Pancreas (tissue), 10 donors: ENCODE measurements at regions not wholly inside any gene's neighbourhood (a gene's known extent, or its start where the extent isn't known, plus 50 kb on each side); places are given as distances from the start of the nearest gene placed in this dataset.
"Not testable (repeated sequence)": the region's sequence is repeated elsewhere in the genome, so short reads cannot be mapped to it uniquely, and the experiment has no call there.

Experiments used
- ATAC-seq, 4 donors: fragments of 200-7000 bp; cut with Tn5 transposase; one replicate each; pipeline versions ENCODE4 v1.8.0 to v1.9.1; 2020; ENCODE audit warnings: mild to moderate bottlenecking in 4 of 4, moderate library complexity in 4 of 4
- DNase-seq, 6 donors: peaks; one replicate each; pipeline ENCODE4 v3.0.0-alpha.2; 2020
- FAIRE-seq: peaks from 2 replicates; lab custom pipeline; 2012; peaks lifted over from hg19 to GRCh38; lab: Jason Lieb, UNC
- H3K27ac ChIP-seq, 4 donors: fragments of 200-600 bp; sonication (generic); 1 replicate in 3 of 4; 2 replicates in 1 of 4; pipeline versions ENCODE4 v1.5.0 to v1.8.0; 2020
- H3K27me3 ChIP-seq, 4 donors: fragments of 200-600 bp; one replicate each; pipeline ENCODE4 v1.8.0; 2021
- H3K36me3 ChIP-seq, 3 donors: fragments of 200-600 bp; sonication (generic) in 1 of 3; one replicate each; pipeline versions ENCODE4 v1.5.0 to v1.8.0; 2020 to 2021
- H3K4me1 ChIP-seq, 3 donors: fragments of 200-600 bp; one replicate each; pipeline ENCODE4 v1.8.0; 2021
- H3K4me3 ChIP-seq, 4 donors: fragments of 200-600 bp; sonication (generic) in 2 of 4; one replicate each; pipeline versions ENCODE4 v1.5.0 to v1.8.0; 2020 to 2021
- H3K9me3 ChIP-seq, 4 donors: fragments of 200-600 bp; one replicate each; pipeline ENCODE4 v1.8.0; 2021
- CTCF ChIP-seq, 4 donors: fragments of 200-600 bp; sonication (generic) in 3 of 4; IDR thresholded peaks; one replicate each; pipeline versions ENCODE4 v1.5.0 to v1.8.0; 2021; ENCODE audit warnings: antibody characterized with exemption in 4 of 4
- WGBS, 2 donors: extraction: QIAGEN DNeasy Blood & Tissue Kit; methylation state at CpG; one replicate each; pipeline ENCODE4 v1.1.7; 2013; 5-methylcytosine and 5-hydroxymethylcytosine counted together
- intact Hi-C, 3 donors: fragments of 100-400 bp; cut with DNase I; formaldehyde crosslinking; loops; one replicate each; pipeline versions ENCODE4 v1.11.1 to v1.14.2; 2022
- donor health status: healthy with polysubstance abuse.
- donor health status: DM: no; HTN: no; CAD: no; lungs with moderate emphysema.
- donor health status: DM: no; HTN: no; CAD: no.
- donor health status: control.
- donor health status: control.
- donor health status: Bipolar disorder and iron deficiency.
- donor health status: DM: yes; HTN: yes; CAD: no.
- donor health status: DM: no; HTN: no; CAD: no.
- donor health status: DM: no; HTN: no; CAD: no.
- donor health status: DM: yes; HTN: yes; CAD: no.

DNA sequence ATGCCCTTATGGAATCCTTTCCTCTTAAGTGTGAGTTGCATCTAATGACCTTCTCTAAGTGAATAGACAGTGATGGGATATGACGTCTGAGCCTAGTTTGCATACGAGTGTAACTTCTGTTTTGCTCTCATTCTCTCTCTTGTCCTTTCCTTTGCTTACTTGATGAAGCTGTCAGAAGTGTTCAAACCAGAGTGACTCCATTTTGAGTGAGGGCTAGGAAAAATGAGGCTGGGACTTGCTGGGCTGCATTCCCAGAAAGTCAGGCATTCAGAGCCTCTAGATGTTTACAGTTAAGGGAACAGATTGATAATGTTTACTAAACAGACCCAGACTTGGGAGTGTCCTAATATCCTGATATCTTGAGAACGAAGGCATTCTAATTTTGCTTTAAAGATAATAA is 311.2 kb upstream of the SOX4 start:
- H3K36me3 ChIP-seq, H3K4me1 ChIP-seq, intact Hi-C loops, H3K9me3 ChIP-seq, FAIRE-seq, H3K27ac ChIP-seq, H3K4me3 ChIP-seq, ATAC-seq, DNase-seq, H3K27me3 ChIP-seq: not testable (repeated sequence)
- 72 to 75% methylated on average over 3 of the region's 3 CpGs for WGBS, 2 donors

GRCh38 chr6:21284166-21284565 is 309.4 kb upstream of the SOX4 start:
- intact Hi-C loops = no loop called here
- FAIRE-seq = no peak

DNA sequence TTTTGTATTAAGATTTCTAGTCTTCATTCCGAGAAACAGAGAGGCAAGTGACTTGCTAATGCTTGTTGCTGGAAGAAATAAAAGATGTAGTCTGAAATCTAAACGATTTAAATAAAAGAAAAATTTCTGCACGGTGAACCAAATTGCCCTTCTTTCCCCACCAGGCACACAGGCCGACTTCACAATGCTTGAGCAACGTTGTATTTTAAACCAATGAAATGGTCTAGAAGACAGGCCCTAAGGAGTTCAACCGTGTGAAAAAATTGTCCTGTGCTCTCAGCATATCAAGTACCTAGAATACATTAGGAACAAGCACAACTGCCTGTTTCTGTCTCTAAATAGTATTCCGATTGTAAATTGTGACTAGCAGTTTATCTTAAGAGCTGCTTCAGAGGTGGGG is 308.8 kb upstream of the SOX4 start:
- no peak for DNase-seq
- H3K4me3 ChIP-seq = no peak overlapping the region
- intact Hi-C loops = no loop called here
- 74 to 77% methylated on average over 7 of the region's 7 CpGs for WGBS, 2 donors
- no peak for TF ChIP-seq CTCF (IDR thresholded peaks at IDR 0.05)
- no peaks in the 10 kb centered on the region for H3K9me3 ChIP-seq
- no peaks in the 10 kb centered on the region for H3K27me3 ChIP-seq
- no peaks in the 10 kb centered on the region for H3K4me1 ChIP-seq
- no peak overlapping the region for H3K27ac ChIP-seq
- FAIRE-seq = no peak
- H3K36me3 ChIP-seq = no peaks in the 10 kb centered on the region
- no peak for ATAC-seq

More at GRCh38 chr6:21284166-21284565, 309.4 kb upstream of the SOX4 start:
- TF ChIP-seq CTCF (IDR thresholded peaks at IDR 0.05) = no peak
- DNase-seq (no peak), ATAC-seq (no peak)
- Histone ChIP-seq H3K36me3 (no peaks in the 10 kb centered on the region), H3K4me3 (no peak overlapping the region), H3K27ac (no peak overlapping the region), H3K4me1 (no peaks in the 10 kb centered on the region), H3K27me3 (no peaks in the 10 kb centered on the region), H3K9me3 (no peaks in the 10 kb centered on the region)
- 85 to 86% methylated on average over 3 of the region's 3 CpGs for WGBS, 2 donors

- Histone ChIP-seq H3K36me3 (no peaks in the 10 kb centered on the region), H3K9me3 (no peaks in the 10 kb centered on the region), H3K4me1 (no peaks in the 10 kb centered on the region), H3K27ac (no peak overlapping the region), H3K4me3 (no peak overlapping the region), H3K27me3 (no peaks in the 10 kb centered on the region)
- FAIRE-seq = no peak
- no peak for DNase-seq
- no peak for TF ChIP-seq CTCF (IDR thresholded peaks at IDR 0.05)
- ATAC-seq = no peak
- 77 to 81% methylated on average over 8 of the region's 8 CpGs for WGBS, 2 donors
- intact Hi-C loops = no loop called here
Measured at GRCh38 chr6:21294144-21294543, 299.4 kb upstream of the SOX4 start.

- FAIRE-seq (no peak), DNase-seq (no peak)
- no peak overlapping the region for H3K27ac ChIP-seq
Measured at GRCh38 chr6:21295506-21296240, 297.9 kb upstream of the SOX4 start.

More at GRCh38 chr6:21295506-21296240, 297.9 kb upstream of the SOX4 start:
- no peak overlapping the region for H3K4me3 ChIP-seq
- TF ChIP-seq CTCF (IDR thresholded peaks at IDR 0.05) = no peak
- H3K4me1 ChIP-seq = no peaks in the 10 kb centered on the region
- no peak for ATAC-seq
- H3K27me3 ChIP-seq = no peaks in the 10 kb centered on the region
- no peaks in the 10 kb centered on the region for H3K9me3 ChIP-seq
- intact Hi-C loops = no loop called here
- no peaks in the 10 kb centered on the region for H3K36me3 ChIP-seq
- WGBS, 2 donors = 81 to 85% methylated on average over 6 of the region's 6 CpGs
